GM20000 (cell line): ENCODE measurements at regions not wholly inside any gene's neighbourhood (a gene's known extent, or its start where the extent isn't known, plus 50 kb on each side); places are given as distances from the start of the nearest gene placed in this dataset.

Experiments used
- DNase-seq: peaks from one replicate; pipeline ENCODE4 v3.0.0; 2012; ENCODE audit warnings: low spot score
- TF ChIP-seq, protein P1 (sequence below): IDR thresholded peaks from 2 replicates; pipeline ENCODE4 v1.5.1; 2012; ENCODE audit warnings: mild to moderate bottlenecking, control low read depth; ENCODE audit errors: extremely low read depth, missing control alignments

DNA sequence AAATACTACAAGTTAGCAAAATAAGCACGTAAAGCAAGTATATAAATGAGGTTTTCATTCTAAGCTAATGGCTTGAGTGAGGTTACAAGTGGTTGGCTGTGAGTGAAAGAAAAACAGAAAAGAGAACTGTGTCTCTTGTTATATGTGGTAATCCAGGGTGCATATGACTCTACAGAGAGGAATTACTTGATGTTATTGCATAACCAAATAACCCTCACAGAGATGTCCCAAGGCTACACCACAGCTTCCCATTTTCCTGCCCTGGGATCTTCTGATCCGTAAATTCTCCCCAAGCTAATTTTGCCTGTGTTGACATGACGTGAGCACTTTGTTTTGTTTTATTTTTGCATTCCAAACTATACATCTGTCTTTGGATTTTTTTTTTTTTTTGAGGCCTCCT, 470.0 kb upstream of the INTU start:
- TF ChIP-seq, protein P1, sequence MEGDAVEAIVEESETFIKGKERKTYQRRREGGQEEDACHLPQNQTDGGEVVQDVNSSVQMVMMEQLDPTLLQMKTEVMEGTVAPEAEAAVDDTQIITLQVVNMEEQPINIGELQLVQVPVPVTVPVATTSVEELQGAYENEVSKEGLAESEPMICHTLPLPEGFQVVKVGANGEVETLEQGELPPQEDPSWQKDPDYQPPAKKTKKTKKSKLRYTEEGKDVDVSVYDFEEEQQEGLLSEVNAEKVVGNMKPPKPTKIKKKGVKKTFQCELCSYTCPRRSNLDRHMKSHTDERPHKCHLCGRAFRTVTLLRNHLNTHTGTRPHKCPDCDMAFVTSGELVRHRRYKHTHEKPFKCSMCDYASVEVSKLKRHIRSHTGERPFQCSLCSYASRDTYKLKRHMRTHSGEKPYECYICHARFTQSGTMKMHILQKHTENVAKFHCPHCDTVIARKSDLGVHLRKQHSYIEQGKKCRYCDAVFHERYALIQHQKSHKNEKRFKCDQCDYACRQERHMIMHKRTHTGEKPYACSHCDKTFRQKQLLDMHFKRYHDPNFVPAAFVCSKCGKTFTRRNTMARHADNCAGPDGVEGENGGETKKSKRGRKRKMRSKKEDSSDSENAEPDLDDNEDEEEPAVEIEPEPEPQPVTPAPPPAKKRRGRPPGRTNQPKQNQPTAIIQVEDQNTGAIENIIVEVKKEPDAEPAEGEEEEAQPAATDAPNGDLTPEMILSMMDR: no peak
- no peak for DNase-seq

DNA sequence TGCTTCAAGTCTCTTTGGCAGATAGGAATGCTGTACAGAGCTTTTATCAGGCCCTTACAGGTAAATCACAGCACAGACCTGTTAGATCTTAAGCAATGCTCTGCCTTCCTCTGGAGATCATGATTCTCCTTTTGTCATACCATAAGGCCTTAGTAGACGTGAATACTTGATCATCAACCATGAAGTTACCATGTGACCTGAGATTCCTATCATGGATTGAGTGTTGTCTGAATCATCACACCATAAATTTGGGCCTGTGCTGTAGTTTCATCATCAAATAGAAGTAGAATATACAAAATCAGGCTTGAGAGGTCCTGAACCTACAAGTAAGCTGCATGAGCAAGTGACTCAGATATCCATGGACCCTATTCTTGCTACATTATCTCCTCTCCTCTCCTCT, 466.8 kb upstream of the INTU start:
- TF ChIP-seq, protein P1: no peak

DNA sequence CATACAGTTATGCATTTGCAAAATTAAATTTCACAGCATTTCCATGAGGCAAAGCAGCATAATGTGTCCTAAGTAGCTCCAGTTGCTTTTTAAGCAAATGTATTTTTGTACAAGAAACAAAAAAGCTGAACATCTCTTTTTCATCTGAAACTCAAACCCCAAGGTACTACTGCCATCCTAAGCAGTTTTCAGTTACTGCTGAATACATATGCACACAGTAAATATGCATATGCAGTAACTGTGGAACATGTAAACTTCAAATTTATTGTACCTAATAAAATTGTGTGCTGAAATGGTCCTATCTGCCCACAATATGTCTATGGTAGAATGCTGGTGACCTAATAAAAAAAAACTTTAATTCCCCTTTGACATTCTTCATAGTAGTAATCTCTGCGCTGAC, 458.6 kb upstream of the INTU start:
- DNase-seq: no peak
- TF ChIP-seq, protein P1: no peak

More for the DNA sequence above, 466.8 kb upstream of the INTU start:
- DNase-seq: no peak

DNA sequence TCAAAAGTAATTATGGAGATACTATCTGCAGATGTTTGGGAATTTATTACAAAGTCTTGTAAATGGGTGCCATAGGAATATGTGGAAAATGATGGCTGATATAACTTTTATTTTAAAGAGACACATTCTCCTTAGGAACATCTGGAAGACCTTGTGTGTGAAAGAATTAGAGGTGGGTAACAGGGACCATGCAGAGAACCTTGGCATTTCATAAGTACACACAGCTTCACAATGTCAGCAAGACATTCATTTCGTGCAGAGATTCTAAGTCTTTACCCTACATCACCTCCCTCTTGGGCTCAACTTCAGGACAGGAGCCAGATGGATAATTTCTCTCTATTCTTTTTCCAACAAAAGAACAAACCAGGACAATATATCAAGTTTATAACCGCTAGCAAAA, 458.1 kb upstream of the INTU start:
- DNase-seq: no peak
- TF ChIP-seq, protein P1: no peak

DNA sequence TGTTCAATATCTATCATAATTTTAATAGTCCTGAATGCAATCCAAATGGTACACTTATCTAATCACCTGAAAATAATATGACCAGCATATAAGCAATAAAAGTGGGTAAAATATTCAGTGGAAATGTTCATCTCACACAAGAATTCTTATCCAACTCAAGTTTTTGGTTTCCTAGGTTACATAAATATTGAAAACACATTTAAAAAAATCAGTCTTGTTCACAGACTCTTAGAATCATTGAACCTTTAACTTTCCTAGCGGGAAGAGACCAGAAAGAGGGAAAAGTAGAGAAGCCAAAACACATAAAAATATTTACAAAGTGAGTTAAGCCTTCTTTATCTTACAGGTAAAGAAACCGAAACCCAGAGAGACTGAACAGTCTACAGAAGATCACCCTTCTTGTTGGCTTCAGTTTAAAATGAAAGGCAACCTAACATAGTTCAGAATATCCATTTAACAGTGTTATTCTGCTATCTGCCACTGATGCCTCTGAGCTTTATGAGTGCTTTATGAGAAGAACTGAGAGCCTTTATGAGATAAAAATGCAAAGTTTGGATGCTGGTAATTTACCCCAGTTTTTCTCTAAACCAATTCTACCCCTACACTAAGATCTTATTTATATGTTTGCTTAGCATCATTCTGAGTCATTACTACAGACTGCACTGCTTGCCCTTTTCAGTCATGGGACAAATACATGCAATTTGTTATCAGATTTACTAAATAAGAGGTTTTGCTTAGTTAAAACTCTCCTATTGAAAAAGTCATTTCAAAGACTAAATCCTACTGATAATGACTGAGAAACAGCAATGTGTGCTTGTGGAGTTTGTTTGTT, 453.3 kb upstream of the INTU start:
- TF ChIP-seq, protein P1: no peak
- DNase-seq: no peak

DNA sequence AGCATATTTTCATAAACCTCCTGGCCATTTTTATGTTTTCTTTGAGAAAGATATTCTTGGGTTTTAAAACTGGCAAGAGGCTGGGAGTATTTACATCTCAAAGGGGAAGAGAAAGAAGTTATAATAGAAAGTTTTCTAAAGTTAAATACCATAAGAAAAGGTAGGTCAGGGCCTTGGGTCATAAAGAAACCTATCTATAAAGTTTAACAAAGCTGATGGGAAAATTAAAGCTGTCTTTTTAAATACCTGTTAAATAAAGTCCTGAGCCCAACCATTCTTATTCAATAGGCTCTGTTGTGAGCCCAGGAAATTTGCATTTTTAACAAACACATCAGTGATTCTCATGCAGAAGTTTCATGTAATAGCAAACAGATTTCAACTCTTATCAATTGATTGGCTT, 451.8 kb upstream of the INTU start:
- no peak for DNase-seq

DNA sequence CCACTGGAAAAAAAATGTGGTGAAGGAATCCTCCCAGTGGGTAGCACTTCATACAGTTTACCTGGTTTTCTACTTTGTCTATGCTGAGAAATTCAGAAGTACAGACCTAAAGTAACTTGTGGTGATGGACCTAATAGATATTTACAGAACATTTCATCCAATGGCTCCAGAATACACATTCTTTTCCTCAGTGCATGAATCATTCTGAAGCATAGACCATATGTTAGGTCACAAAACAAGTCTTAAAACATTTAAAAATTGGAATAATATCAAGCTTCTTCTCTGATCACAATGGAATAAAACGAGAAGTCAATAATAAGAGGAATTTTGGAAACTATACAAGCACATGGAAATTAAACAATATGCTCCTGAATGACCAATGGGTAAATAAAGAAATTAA, 450.1 kb upstream of the INTU start:
- TF ChIP-seq, protein P1: no peak
- no peak for DNase-seq

More for the DNA sequence above, 451.8 kb upstream of the INTU start:
- TF ChIP-seq, protein P1: no peak
